H1 (cell line): ENCODE measurements at regions not wholly inside any gene's neighbourhood (a gene's known extent, or its start where the extent isn't known, plus 50 kb on each side); places are given as distances from the start of the nearest gene placed in this dataset.

Experiments
- ATF2 ChIP-seq: IDR thresholded peaks from 2 replicates; pipeline ENCODE4 v1.6.1; 2012; ENCODE audit warnings: low read length, inconsistent platforms
- BCL11A ChIP-seq, 2 experiments: IDR thresholded peaks; one replicate each; pipeline ENCODE4 v1.6.1; 2011; ENCODE audit warnings: low read depth in 2 of 2, low read length in 2 of 2, mild to moderate bottlenecking in 2 of 2
- CHD7 ChIP-seq: fragments of 300-600 bp; sonication (generic); IDR thresholded peaks from 2 replicates; pipeline ENCODE4 v1.7.1; 2012; ENCODE audit warnings: low read length, moderate library complexity, mild to moderate bottlenecking, inconsistent platforms; ENCODE audit not compliant: insufficient replicate concordance
- EGR1 ChIP-seq: IDR thresholded peaks from 2 replicates; pipeline ENCODE4 v1.6.1; 2011; ENCODE audit warnings: low read depth, low read length, borderline replicate concordance
- HDAC6 ChIP-seq: IDR thresholded peaks from one replicate; pipeline ENCODE4 v1.7.1; 2012; ENCODE audit warnings: low read depth, mild to moderate bottlenecking, inconsistent platforms, low read length, moderate library complexity
- JUND ChIP-seq: IDR thresholded peaks from 2 replicates; pipeline ENCODE4 v1.6.1; 2011; ENCODE audit warnings: mild to moderate bottlenecking, improper control_type of control experiment, low read length
- KDM5A ChIP-seq: fragments of 200-600 bp; IDR thresholded peaks from 2 replicates; pipeline ENCODE4 v1.7.1; 2012; ENCODE audit warnings: mild to moderate bottlenecking, low read length, inconsistent platforms, mixed read lengths
- RAD21 ChIP-seq, 2 experiments: IDR thresholded peaks in 1 of 2; conservative IDR thresholded peaks in 1 of 2; 2 replicates each; pipeline ENCODE4 v1.6.1; 2011; ENCODE audit warnings: low read depth in 2 of 2, low read length in 2 of 2, improper control_type of control experiment in 1 of 2, inconsistent platforms in 1 of 2, mild to moderate bottlenecking in 1 of 2, moderate library complexity in 1 of 2
- SIRT6 ChIP-seq: IDR thresholded peaks from one replicate; pipeline ENCODE4 v1.7.1; 2012; ENCODE audit warnings: low read length, inconsistent platforms
- SRF ChIP-seq: IDR thresholded peaks from 2 replicates; pipeline ENCODE4 v1.6.1; 2011; ENCODE audit warnings: mild to moderate bottlenecking, low read depth, low read length, moderate library complexity

GRCh38 chr10:2990764-2991163 lies 76.6 kb upstream of the PFKP start (continued):
- TF ChIP-seq CHD7, result no peak
- TF ChIP-seq ATF2, result no peak
- TF ChIP-seq SRF, result no peak
- no peak for TF ChIP-seq SIRT6
- no peak for TF ChIP-seq HDAC6
- TF ChIP-seq RAD21 (IDR thresholded peaks at IDR 0.05 in 1 of 2, conservative IDR thresholded peaks at IDR 0.05 in 1 of 2; ENCODE audit: low read depth in 2 of 2, low read length in 2 of 2), result no peak
- no peak for TF ChIP-seq KDM5A
- no peak for TF ChIP-seq BCL11A (IDR thresholded peaks at IDR 0.05; ENCODE audit: low read depth in 2 of 2, low read length in 2 of 2)
- no peak for TF ChIP-seq JUND
- TF ChIP-seq EGR1, result no peak
- TF ChIP-seq, all 59 proteins: peak for 0
